GM23338 (cell line): ENCODE measurements at regions not wholly inside any gene's neighbourhood (a gene's known extent, or its start where the extent isn't known, plus 50 kb on each side); places are given as distances from the start of the nearest gene placed in this dataset.
A peak's percentile ranks its signal among the peaks of the same experiment; 100 is the strongest.

Experiments
- ATAC-seq: fragments of 200-7000 bp; cut with Tn5 transposase; 3 replicates; pipeline ENCODE4 v1.9.1; 2020
- DNase-seq: peaks from one replicate; pipeline ENCODE4 v3.0.0-alpha.2; 2015; ENCODE audit warnings: low spot score
- H2AFZ ChIP-seq: fragments of 200-600 bp; sonication (generic); 2 replicates; pipeline ENCODE4 v1.8.0; 2016; ENCODE audit warnings: antibody characterized with exemption, mild to moderate bottlenecking, moderate library complexity
- H3F3A ChIP-seq: fragments of 200-600 bp; sonication (generic); replicated peaks from 2 replicates; pipeline ENCODE4 v1.8.0; 2017; ENCODE audit warnings: antibody characterized with exemption, mixed run types, low read depth
- H3K27ac ChIP-seq: fragments of 200-600 bp; sonication (generic); 2 replicates; pipeline ENCODE4 v1.6.1; 2016; ENCODE audit warnings: low read depth
- H3K27me3 ChIP-seq: fragments of 200-600 bp; sonication (generic); 2 replicates; pipeline ENCODE4 v1.8.0; 2016; ENCODE audit warnings: mild to moderate bottlenecking, mixed run types, moderate library complexity; ENCODE audit not compliant: insufficient read depth
- H3K36me3 ChIP-seq: fragments of 200-600 bp; sonication (generic); 2 replicates; pipeline ENCODE4 v1.8.0; 2016; ENCODE audit warnings: mild to moderate bottlenecking; ENCODE audit not compliant: insufficient read depth
- H3K4me1 ChIP-seq: fragments of 200-600 bp; sonication (generic); 2 replicates; pipeline ENCODE4 v1.8.0; 2016; ENCODE audit warnings: mild to moderate bottlenecking, moderate library complexity; ENCODE audit not compliant: insufficient read depth
- H3K4me2 ChIP-seq: fragments of 200-600 bp; sonication (generic); 2 replicates; pipeline ENCODE4 v1.7.1; 2017; ENCODE audit warnings: mixed run types
- H3K4me3 ChIP-seq: fragments of 200-600 bp; sonication (generic); 2 replicates; pipeline ENCODE4 v1.6.1; 2016; ENCODE audit warnings: mixed run types
- H3K79me2 ChIP-seq: fragments of 200-600 bp; sonication (generic); replicated peaks from 2 replicates; pipeline ENCODE4 v1.8.0; 2017; ENCODE audit warnings: mild to moderate bottlenecking; ENCODE audit not compliant: insufficient read depth
- H3K9me2 ChIP-seq: fragments of 200-600 bp; sonication (generic); 2 replicates; pipeline ENCODE4 v1.8.0; 2017; ENCODE audit not compliant: insufficient read depth
- H4K20me1 ChIP-seq: fragments of 200-600 bp; sonication (generic); replicated peaks from 2 replicates; pipeline ENCODE4 v1.8.0; 2017; ENCODE audit warnings: mild to moderate bottlenecking; ENCODE audit not compliant: insufficient read depth
- H3K27ac Mint-ChIP-seq: 2 replicates; pipeline ENCODE4 v1.8.0; 2020; ENCODE audit warnings: inconsistent platforms, mild to moderate bottlenecking, moderate library complexity, mixed read lengths
- H3K27me3 Mint-ChIP-seq: 3 replicates; pipeline ENCODE4 v1.8.0; 2022; ENCODE audit warnings: low read depth, mild to moderate bottlenecking, moderate library complexity, mixed read lengths, inconsistent platforms; ENCODE audit not compliant: insufficient read depth, poor library complexity
- H3K36me3 Mint-ChIP-seq: 3 replicates; pipeline ENCODE4 v1.8.0; 2021; ENCODE audit warnings: low read depth, mild to moderate bottlenecking, inconsistent platforms, moderate library complexity, mixed read lengths
- H3K4me1 Mint-ChIP-seq: 3 replicates; pipeline ENCODE4 v1.8.0; 2020; ENCODE audit warnings: mild to moderate bottlenecking, inconsistent platforms, mixed read lengths
- H3K4me3 Mint-ChIP-seq: 3 replicates; pipeline ENCODE4 v1.8.0; 2021; ENCODE audit warnings: moderate library complexity, mild to moderate bottlenecking, inconsistent platforms, mixed read lengths
- H3K9me3 Mint-ChIP-seq: 3 replicates; pipeline ENCODE4 v1.8.0; 2020; ENCODE audit warnings: moderate library complexity, mild to moderate bottlenecking, inconsistent platforms, mixed read lengths
- CREB1 ChIP-seq: fragments of 250-450 bp; sonication (Bioruptor Pico); IDR thresholded peaks from 2 replicates; pipeline ENCODE4 v1.5.0; 2020; ENCODE audit warnings: low read depth, mild to moderate bottlenecking, moderate library complexity
- EZH2 ChIP-seq: fragments of 200-600 bp; sonication (generic); IDR thresholded peaks from one replicate; pipeline ENCODE4 v1.8.0; 2017; ENCODE audit warnings: antibody characterized with exemption, mild to moderate bottlenecking, low read depth; ENCODE audit not compliant: unreplicated experiment
- JUNB ChIP-seq: IDR thresholded peaks from one replicate; pipeline ENCODE4 v1.6.1; 2016; ENCODE audit warnings: antibody characterized with exemption; ENCODE audit not compliant: unreplicated experiment
- NANOG ChIP-seq: IDR thresholded peaks from 2 replicates; pipeline ENCODE4 v1.6.1; 2016; ENCODE audit warnings: antibody characterized with exemption, borderline replicate concordance
- POLR2AphosphoS5 ChIP-seq: IDR thresholded peaks from 2 replicates; pipeline ENCODE4 v1.6.1; 2016; ENCODE audit warnings: antibody characterized with exemption, low read depth
- STAT1 ChIP-seq: IDR thresholded peaks from one replicate; pipeline ENCODE4 v1.6.1; 2016; ENCODE audit warnings: antibody characterized with exemption; ENCODE audit not compliant: unreplicated experiment
- ZNF114 ChIP-seq: fragments of 250-450 bp; sonication (Bioruptor Pico); IDR thresholded peaks from 2 replicates; pipeline ENCODE4 v1.5.0; 2020; ENCODE audit warnings: mild to moderate bottlenecking, moderate library complexity
- ZNF331 ChIP-seq: fragments of 250-450 bp; sonication (Bioruptor Pico); IDR thresholded peaks from 2 replicates; pipeline ENCODE4 v1.5.0; 2020; ENCODE audit warnings: low read depth, mild to moderate bottlenecking, moderate library complexity
- TF ChIP-seq, protein P1 (sequence below): IDR thresholded peaks from one replicate; pipeline ENCODE4 v1.6.1; 2018; ENCODE audit warnings: antibody characterized with exemption; ENCODE audit not compliant: unreplicated experiment
- TF ChIP-seq, protein P2 (sequence below), 2 experiments: fragments of 200-600 bp in 1 of 2; sonication (generic) in 1 of 2; conservative IDR thresholded peaks; 2 replicates each; pipeline versions ENCODE4 v1.5.1 to v1.6.1; 2016 to 2017; ENCODE audit warnings: antibody characterized with exemption in 2 of 2, low read depth in 2 of 2, mild to moderate bottlenecking in 2 of 2, moderate library complexity in 1 of 2

DNA sequence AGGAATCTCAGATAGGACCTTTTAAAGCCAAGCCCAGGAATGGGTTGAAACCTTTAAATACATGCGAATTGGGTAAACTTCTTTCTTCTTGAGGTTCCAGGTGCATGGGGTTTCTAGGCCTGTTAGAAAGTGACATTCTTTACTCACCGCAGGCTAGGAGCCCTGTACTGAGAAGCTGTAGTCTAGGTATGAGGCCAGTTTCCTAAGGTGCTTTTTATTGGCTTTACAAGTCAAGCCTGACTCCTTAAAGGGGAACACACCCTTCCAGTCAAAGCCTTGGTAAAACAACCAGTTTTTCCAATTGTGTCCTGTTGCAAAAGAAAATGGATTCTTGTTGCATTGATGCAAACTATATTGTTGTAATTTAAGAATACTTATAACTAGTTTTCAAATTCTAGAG, 76.1 kb upstream of the ATP11B start:
- no peaks in the 10 kb centered on the region for H3F3A ChIP-seq
- Mint-ChIP-seq H3K27me3 (peaks cover 3% of the 10 kb centered on the region), H3K27ac (no peak overlapping the region), H3K4me3 (no peak overlapping the region), H3K4me1 (peaks cover 10% of the 10 kb centered on the region), H3K36me3 (no peaks in the 10 kb centered on the region), H3K9me3 (no peaks in the 10 kb centered on the region)
- no peaks in the 10 kb centered on the region for H3K36me3 ChIP-seq
- ATAC-seq (peak; percentile 87), DNase-seq (peak; percentile 51)
- H3K79me2 ChIP-seq, result no peaks in the 10 kb centered on the region
- H4K20me1 ChIP-seq, result no peaks in the 10 kb centered on the region
- no peak overlapping the region for H2AFZ ChIP-seq
- TF ChIP-seq EZH2 (no peak), POLR2AphosphoS5 (no peak), JUNB (no peak), NANOG (no peak), STAT1 (no peak), ZNF114 (CRISPR knock-in tag) (no peak), CREB1 (CRISPR knock-in tag) (no peak)
- TF ChIP-seq, protein P1, sequence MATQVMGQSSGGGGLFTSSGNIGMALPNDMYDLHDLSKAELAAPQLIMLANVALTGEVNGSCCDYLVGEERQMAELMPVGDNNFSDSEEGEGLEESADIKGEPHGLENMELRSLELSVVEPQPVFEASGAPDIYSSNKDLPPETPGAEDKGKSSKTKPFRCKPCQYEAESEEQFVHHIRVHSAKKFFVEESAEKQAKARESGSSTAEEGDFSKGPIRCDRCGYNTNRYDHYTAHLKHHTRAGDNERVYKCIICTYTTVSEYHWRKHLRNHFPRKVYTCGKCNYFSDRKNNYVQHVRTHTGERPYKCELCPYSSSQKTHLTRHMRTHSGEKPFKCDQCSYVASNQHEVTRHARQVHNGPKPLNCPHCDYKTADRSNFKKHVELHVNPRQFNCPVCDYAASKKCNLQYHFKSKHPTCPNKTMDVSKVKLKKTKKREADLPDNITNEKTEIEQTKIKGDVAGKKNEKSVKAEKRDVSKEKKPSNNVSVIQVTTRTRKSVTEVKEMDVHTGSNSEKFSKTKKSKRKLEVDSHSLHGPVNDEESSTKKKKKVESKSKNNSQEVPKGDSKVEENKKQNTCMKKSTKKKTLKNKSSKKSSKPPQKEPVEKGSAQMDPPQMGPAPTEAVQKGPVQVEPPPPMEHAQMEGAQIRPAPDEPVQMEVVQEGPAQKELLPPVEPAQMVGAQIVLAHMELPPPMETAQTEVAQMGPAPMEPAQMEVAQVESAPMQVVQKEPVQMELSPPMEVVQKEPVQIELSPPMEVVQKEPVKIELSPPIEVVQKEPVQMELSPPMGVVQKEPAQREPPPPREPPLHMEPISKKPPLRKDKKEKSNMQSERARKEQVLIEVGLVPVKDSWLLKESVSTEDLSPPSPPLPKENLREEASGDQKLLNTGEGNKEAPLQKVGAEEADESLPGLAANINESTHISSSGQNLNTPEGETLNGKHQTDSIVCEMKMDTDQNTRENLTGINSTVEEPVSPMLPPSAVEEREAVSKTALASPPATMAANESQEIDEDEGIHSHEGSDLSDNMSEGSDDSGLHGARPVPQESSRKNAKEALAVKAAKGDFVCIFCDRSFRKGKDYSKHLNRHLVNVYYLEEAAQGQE, result no peak
- TF ChIP-seq, protein P2, sequence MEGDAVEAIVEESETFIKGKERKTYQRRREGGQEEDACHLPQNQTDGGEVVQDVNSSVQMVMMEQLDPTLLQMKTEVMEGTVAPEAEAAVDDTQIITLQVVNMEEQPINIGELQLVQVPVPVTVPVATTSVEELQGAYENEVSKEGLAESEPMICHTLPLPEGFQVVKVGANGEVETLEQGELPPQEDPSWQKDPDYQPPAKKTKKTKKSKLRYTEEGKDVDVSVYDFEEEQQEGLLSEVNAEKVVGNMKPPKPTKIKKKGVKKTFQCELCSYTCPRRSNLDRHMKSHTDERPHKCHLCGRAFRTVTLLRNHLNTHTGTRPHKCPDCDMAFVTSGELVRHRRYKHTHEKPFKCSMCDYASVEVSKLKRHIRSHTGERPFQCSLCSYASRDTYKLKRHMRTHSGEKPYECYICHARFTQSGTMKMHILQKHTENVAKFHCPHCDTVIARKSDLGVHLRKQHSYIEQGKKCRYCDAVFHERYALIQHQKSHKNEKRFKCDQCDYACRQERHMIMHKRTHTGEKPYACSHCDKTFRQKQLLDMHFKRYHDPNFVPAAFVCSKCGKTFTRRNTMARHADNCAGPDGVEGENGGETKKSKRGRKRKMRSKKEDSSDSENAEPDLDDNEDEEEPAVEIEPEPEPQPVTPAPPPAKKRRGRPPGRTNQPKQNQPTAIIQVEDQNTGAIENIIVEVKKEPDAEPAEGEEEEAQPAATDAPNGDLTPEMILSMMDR (conservative IDR thresholded peaks at IDR 0.05; ENCODE audit: low read depth in 2 of 2), result no peak
- H3K4me2 ChIP-seq, result no peak overlapping the region
- H3K4me3 ChIP-seq, result no peak overlapping the region
- no peaks in the 10 kb centered on the region for H3K27me3 ChIP-seq
- H3K27ac ChIP-seq, result no peak overlapping the region
- H3K9me2 ChIP-seq, result no peaks in the 10 kb centered on the region
- H3K4me1 ChIP-seq, result no peaks in the 10 kb centered on the region

DNA sequence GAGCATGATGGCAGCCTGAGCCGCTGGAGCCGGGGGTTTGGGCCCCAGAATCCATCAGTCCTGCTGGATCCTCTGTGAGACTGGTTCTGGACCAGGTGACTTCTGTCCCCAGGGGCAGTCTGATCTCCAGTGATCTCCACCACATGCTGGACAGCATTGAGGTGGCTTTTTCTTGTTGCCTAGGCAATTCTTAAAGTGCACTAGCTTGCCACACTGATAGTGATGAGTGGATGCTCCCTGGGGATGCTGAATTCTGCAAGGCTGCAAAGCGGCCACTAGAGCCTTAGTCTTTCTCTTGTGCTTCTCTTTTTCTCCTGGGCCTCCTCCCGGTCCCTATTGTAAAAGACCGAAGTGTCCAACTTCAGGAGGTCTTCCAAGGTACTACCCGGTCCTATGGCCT, 70.4 kb upstream of the ATP11B start:
- peaks cover 13% of the 10 kb centered on the region; the same call in 2 of the 3 replicates for H3K4me1 Mint-ChIP-seq
- peaks cover 8% of the 10 kb centered on the region for H3K27me3 Mint-ChIP-seq
- no peak overlapping the region for H3K4me2 ChIP-seq
- no peak overlapping the region for H3K27ac ChIP-seq
- no peaks in the 10 kb centered on the region for H3K4me1 ChIP-seq
- H3K36me3 ChIP-seq, result no peaks in the 10 kb centered on the region
- H3K27ac Mint-ChIP-seq, result no peak overlapping the region
- no peaks in the 10 kb centered on the region for H4K20me1 ChIP-seq
- no peaks in the 10 kb centered on the region for H3K9me2 ChIP-seq
- no peaks in the 10 kb centered on the region for H3F3A ChIP-seq
- no peaks in the 10 kb centered on the region for H3K36me3 Mint-ChIP-seq
- no peak overlapping the region for H2AFZ ChIP-seq
- no peaks in the 10 kb centered on the region for H3K9me3 Mint-ChIP-seq
- no peaks in the 10 kb centered on the region for H3K79me2 ChIP-seq
- H3K4me3 Mint-ChIP-seq, result no peak overlapping the region
- H3K27me3 ChIP-seq, result no peaks in the 10 kb centered on the region
- ATAC-seq (no peak), DNase-seq (no peak)
- H3K4me3 ChIP-seq, result no peak overlapping the region
- TF ChIP-seq STAT1 (no peak), ZNF331 (CRISPR knock-in tag) (no peak), POLR2AphosphoS5 (no peak), NANOG (no peak)
- TF ChIP-seq, protein P1, result no peak
- TF ChIP-seq, protein P2 (conservative IDR thresholded peaks at IDR 0.05; ENCODE audit: low read depth in 2 of 2), result no peak
